ENCODE measurements at regions not wholly inside any gene's neighbourhood (a gene's known extent, or its start where the extent isn't known, plus 50 kb on each side); places are given as distances from the start of the nearest gene placed in this dataset.
A peak's percentile ranks its signal among the peaks of the same experiment; 100 is the strongest.
"Not testable (repeated sequence)": the region's sequence is repeated elsewhere in the genome, so short reads cannot be mapped to it uniquely, and the experiment has no call there.

- H3K9ac ChIP-seq (ENCODE audit: low read length); RAD21 ChIA-PET (ENCODE audit: low non-redundant PET in 1 of 2, low total read pairs in 2 of 2, uncharacterized antibody in 2 of 2, unreplicated experiment in 2 of 2); H3K9me2 ChIP-seq (ENCODE audit: insufficient read depth); H3K27ac ChIP-seq (ENCODE audit: low read depth, low read length); H2AFZ ChIP-seq (ENCODE audit: low read depth, low read length, poor library complexity, severe bottlenecking); intact Hi-C loops (cut with micrococcal nuclease); H3K9me3 ChIP-seq (ENCODE audit: control insufficient read depth in 1 of 2, insufficient read depth in 1 of 2, low read depth in 1 of 2, low read length in 2 of 2); H3K27me3 ChIP-seq (ENCODE audit: insufficient read depth, low read length); BruUV-seq (replicated peaks); H4K20me1 ChIP-seq (ENCODE audit: insufficient read depth); H3K36me3 ChIP-seq (ENCODE audit: control insufficient read depth in 1 of 2, insufficient read depth in 2 of 2, low read length in 2 of 2); CTCF ChIA-PET; POLR2A ChIA-PET; H3K4me3 ChIP-seq (replicated peaks in 1 of 2; ENCODE audit: low read depth in 1 of 2, low read length in 2 of 2): not testable (repeated sequence)
- Histone ChIP-seq H3K4me2 (ENCODE audit: low read length) (peak overlapping the region; percentile 43; the same call in 1 of the 2 replicates), H3K79me2 (ENCODE audit: insufficient read depth, low read length) (peaks cover 51% of the 10 kb centered on the region), H3K4me1 (ENCODE audit: control insufficient read depth in 1 of 2, insufficient read depth in 2 of 2, low read length in 2 of 2) (peaks cover 2 to 17% of the 10 kb centered on the region in 2 experiments; a peak in 2 of 4 replicates)
- ATAC-seq (peak; percentile 100), DNase-seq (ENCODE audit: low read depth, low spot score) (peak; percentile 65)
- peak; percentile 52 for TF ChIP-seq RAD21 (IDR thresholded peaks at IDR 0.05; ENCODE audit: low read depth)
- TF ChIP-seq, protein P1, sequence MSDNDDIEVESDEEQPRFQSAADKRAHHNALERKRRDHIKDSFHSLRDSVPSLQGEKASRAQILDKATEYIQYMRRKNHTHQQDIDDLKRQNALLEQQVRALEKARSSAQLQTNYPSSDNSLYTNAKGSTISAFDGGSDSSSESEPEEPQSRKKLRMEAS (IDR thresholded peaks at IDR 0.05), result peak; percentile 62; the same call in 1 of the 2 replicates
- TF ChIP-seq CTCF (IDR thresholded peaks at IDR 0.05 in 2 of 3, conservative IDR thresholded peaks at IDR 0.05 in 1 of 3; ENCODE audit: borderline replicate concordance in 1 of 3, insufficient read depth in 1 of 3, low read depth in 2 of 3, low read length in 2 of 3), result peak; percentile 13 to 33 (median 29); a peak in 3 of 6 replicates
- TF ChIP-seq TCF7L2 (IDR thresholded peaks at IDR 0.05; ENCODE audit: borderline replicate concordance, extremely low read depth, insufficient read depth, insufficient read length), result peak; percentile 56
Measured at GRCh38 chr2:87466591-87467120, 281.2 kb upstream of the PLGLB2 start.

GRCh38 chr2:87468429-87468981 is 279.4 kb upstream of the PLGLB2 start:
- H3K27me3 ChIP-seq (ENCODE audit: insufficient read depth, low read length); RAD21 ChIA-PET (ENCODE audit: low non-redundant PET in 1 of 2, low total read pairs in 2 of 2, uncharacterized antibody in 2 of 2, unreplicated experiment in 2 of 2); DNase-seq (ENCODE audit: low read depth, low spot score); H3K9ac ChIP-seq (ENCODE audit: low read length); intact Hi-C loops (cut with micrococcal nuclease); H4K20me1 ChIP-seq (ENCODE audit: insufficient read depth); CTCF ChIA-PET; POLR2A ChIA-PET; ATAC-seq; H3K36me3 ChIP-seq (ENCODE audit: control insufficient read depth in 1 of 2, insufficient read depth in 2 of 2, low read length in 2 of 2); H2AFZ ChIP-seq (ENCODE audit: low read depth, low read length, poor library complexity, severe bottlenecking); H3K9me2 ChIP-seq (ENCODE audit: insufficient read depth); H3K4me3 ChIP-seq (replicated peaks in 1 of 2; ENCODE audit: low read depth in 1 of 2, low read length in 2 of 2); H3K9me3 ChIP-seq (ENCODE audit: control insufficient read depth in 1 of 2, insufficient read depth in 1 of 2, low read depth in 1 of 2, low read length in 2 of 2); BruUV-seq (replicated peaks); H3K27ac ChIP-seq (ENCODE audit: low read depth, low read length); H3K4me2 ChIP-seq (ENCODE audit: low read length): not testable (repeated sequence)
- Histone ChIP-seq H3K4me1 (ENCODE audit: control insufficient read depth in 1 of 2, insufficient read depth in 2 of 2, low read length in 2 of 2) (peaks cover 2 to 17% of the 10 kb centered on the region in 2 experiments; a peak in 2 of 4 replicates), H3K79me2 (ENCODE audit: insufficient read depth, low read length) (peaks cover 57% of the 10 kb centered on the region)

- H3K36me3 ChIP-seq (ENCODE audit: control insufficient read depth in 1 of 2, insufficient read depth in 2 of 2, low read length in 2 of 2); H2AFZ ChIP-seq (ENCODE audit: low read depth, low read length, poor library complexity, severe bottlenecking); BruUV-seq (replicated peaks); H3K9me3 ChIP-seq (ENCODE audit: control insufficient read depth in 1 of 2, insufficient read depth in 1 of 2, low read depth in 1 of 2, low read length in 2 of 2); intact Hi-C loops (cut with micrococcal nuclease); POLR2A ChIA-PET; H3K9me2 ChIP-seq (ENCODE audit: insufficient read depth); ATAC-seq; H4K20me1 ChIP-seq (ENCODE audit: insufficient read depth); H3K9ac ChIP-seq (ENCODE audit: low read length); H3K4me3 ChIP-seq (replicated peaks in 1 of 2; ENCODE audit: low read depth in 1 of 2, low read length in 2 of 2); DNase-seq (ENCODE audit: low read depth, low spot score); H3K27ac ChIP-seq (ENCODE audit: low read depth, low read length); H3K27me3 ChIP-seq (ENCODE audit: insufficient read depth, low read length); RAD21 ChIA-PET (ENCODE audit: low non-redundant PET in 1 of 2, low total read pairs in 2 of 2, uncharacterized antibody in 2 of 2, unreplicated experiment in 2 of 2); H3K4me2 ChIP-seq (ENCODE audit: low read length); CTCF ChIA-PET: not testable (repeated sequence)
- H3K79me2 ChIP-seq (ENCODE audit: insufficient read depth, low read length), result peaks cover 56% of the 10 kb centered on the region
- peaks cover 2 to 17% of the 10 kb centered on the region in 2 experiments; a peak in 2 of 4 replicates for H3K4me1 ChIP-seq (ENCODE audit: control insufficient read depth in 1 of 2, insufficient read depth in 2 of 2, low read length in 2 of 2)
Measured at GRCh38 chr2:87469180-87470151, 278.4 kb upstream of the PLGLB2 start.
